Neural progenitor cell (in vitro differentiated cells): ENCODE measurements at regions not wholly inside any gene's neighbourhood (a gene's known extent, or its start where the extent isn't known, plus 50 kb on each side); places are given as distances from the start of the nearest gene placed in this dataset.

ENCODE experiments used
- DNase-seq: peaks from one replicate; pipeline ENCODE4 v3.0.0-alpha.2; 2016; ENCODE audit warnings: low spot score
- H2AFZ ChIP-seq: fragments of 200-600 bp; sonication (generic); replicated peaks from 2 replicates; pipeline ENCODE4 v1.6.1; 2016; ENCODE audit warnings: antibody characterized with exemption
- H3F3A ChIP-seq: fragments of 200-600 bp; sonication (generic); 2 replicates; pipeline ENCODE4 v1.6.1; 2016; ENCODE audit warnings: antibody characterized with exemption, low read depth
- H3K27ac ChIP-seq: fragments of 200-600 bp; sonication (generic); 2 replicates; pipeline ENCODE4 v1.5.1; 2016; ENCODE audit warnings: mild to moderate bottlenecking
- H3K27me3 ChIP-seq: fragments of 200-600 bp; sonication (generic); 2 replicates; pipeline ENCODE4 v1.6.1; 2016; ENCODE audit warnings: mild to moderate bottlenecking, moderate library complexity
- H3K36me3 ChIP-seq: fragments of 200-600 bp; sonication (generic); 2 replicates; pipeline ENCODE4 v1.5.1; 2016
- H3K4me1 ChIP-seq: fragments of 200-600 bp; sonication (generic); 2 replicates; pipeline ENCODE4 v1.6.1; 2016; ENCODE audit warnings: mixed run types
- H3K4me2 ChIP-seq: fragments of 200-600 bp; sonication (generic); 2 replicates; pipeline ENCODE4 v1.6.1; 2016
- H3K4me3 ChIP-seq: fragments of 200-600 bp; sonication (generic); 2 replicates; pipeline ENCODE4 v1.5.1; 2016
- H3K79me2 ChIP-seq: fragments of 200-600 bp; sonication (generic); 2 replicates; pipeline ENCODE4 v1.6.1; 2016; ENCODE audit warnings: low read depth
- H3K9ac ChIP-seq: fragments of 200-600 bp; sonication (generic); 2 replicates; pipeline ENCODE4 v1.6.1; 2016
- H3K9me3 ChIP-seq: fragments of 200-600 bp; sonication (generic); 2 replicates; pipeline ENCODE4 v1.5.1; 2016; ENCODE audit warnings: low read depth
- H4K20me1 ChIP-seq: fragments of 200-600 bp; sonication (generic); 2 replicates; pipeline ENCODE4 v1.6.1; 2016; ENCODE audit warnings: low read depth
- H3K27ac Mint-ChIP-seq: 3 replicates; pipeline ENCODE4 v1.8.0; 2021; ENCODE audit warnings: mixed read lengths
- H3K27me3 Mint-ChIP-seq: 2 replicates; pipeline ENCODE4 v1.8.0; 2022; ENCODE audit warnings: low read depth, mild to moderate bottlenecking, inconsistent platforms, moderate library complexity, mixed read lengths; ENCODE audit not compliant: insufficient read depth
- H3K36me3 Mint-ChIP-seq: 3 replicates; pipeline ENCODE4 v1.8.0; 2021; ENCODE audit warnings: mixed read lengths
- H3K4me1 Mint-ChIP-seq: 3 replicates; pipeline ENCODE4 v1.8.0; 2021; ENCODE audit warnings: mixed read lengths
- H3K4me3 Mint-ChIP-seq: 3 replicates; pipeline ENCODE4 v1.8.0; 2021; ENCODE audit warnings: mild to moderate bottlenecking, moderate library complexity, mixed read lengths
- H3K9me3 Mint-ChIP-seq: 3 replicates; pipeline ENCODE4 v1.8.0; 2020; ENCODE audit warnings: mixed read lengths
- EZH2 ChIP-seq: fragments of 200-600 bp; sonication (generic); IDR thresholded peaks from 2 replicates; pipeline ENCODE4 v1.6.1; 2017; ENCODE audit warnings: antibody characterized with exemption, mild to moderate bottlenecking, moderate library complexity
- EZH2phosphoT487 ChIP-seq: fragments of 200-600 bp; sonication (generic); IDR thresholded peaks from 2 replicates; pipeline ENCODE4 v1.6.1; 2017; ENCODE audit warnings: antibody characterized with exemption
- TF ChIP-seq, protein P1 (sequence below): fragments of 200-600 bp; sonication (generic); IDR thresholded peaks from 2 replicates; pipeline ENCODE4 v1.5.1; 2017; ENCODE audit warnings: antibody characterized with exemption, mild to moderate bottlenecking

- H3K36me3 ChIP-seq, result no peaks in the 10 kb centered on the region
- H3F3A ChIP-seq, result no peaks in the 10 kb centered on the region
- no peaks in the 10 kb centered on the region for H3K9me3 ChIP-seq
- TF ChIP-seq, protein P1, sequence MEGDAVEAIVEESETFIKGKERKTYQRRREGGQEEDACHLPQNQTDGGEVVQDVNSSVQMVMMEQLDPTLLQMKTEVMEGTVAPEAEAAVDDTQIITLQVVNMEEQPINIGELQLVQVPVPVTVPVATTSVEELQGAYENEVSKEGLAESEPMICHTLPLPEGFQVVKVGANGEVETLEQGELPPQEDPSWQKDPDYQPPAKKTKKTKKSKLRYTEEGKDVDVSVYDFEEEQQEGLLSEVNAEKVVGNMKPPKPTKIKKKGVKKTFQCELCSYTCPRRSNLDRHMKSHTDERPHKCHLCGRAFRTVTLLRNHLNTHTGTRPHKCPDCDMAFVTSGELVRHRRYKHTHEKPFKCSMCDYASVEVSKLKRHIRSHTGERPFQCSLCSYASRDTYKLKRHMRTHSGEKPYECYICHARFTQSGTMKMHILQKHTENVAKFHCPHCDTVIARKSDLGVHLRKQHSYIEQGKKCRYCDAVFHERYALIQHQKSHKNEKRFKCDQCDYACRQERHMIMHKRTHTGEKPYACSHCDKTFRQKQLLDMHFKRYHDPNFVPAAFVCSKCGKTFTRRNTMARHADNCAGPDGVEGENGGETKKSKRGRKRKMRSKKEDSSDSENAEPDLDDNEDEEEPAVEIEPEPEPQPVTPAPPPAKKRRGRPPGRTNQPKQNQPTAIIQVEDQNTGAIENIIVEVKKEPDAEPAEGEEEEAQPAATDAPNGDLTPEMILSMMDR, result no peak
- TF ChIP-seq EZH2phosphoT487 (no peak), EZH2 (no peak)
- no peak overlapping the region for H3K4me3 ChIP-seq
- no peak overlapping the region for H3K9ac ChIP-seq
- no peaks in the 10 kb centered on the region for H3K27me3 Mint-ChIP-seq
- no peak overlapping the region for H3K27ac ChIP-seq
- H4K20me1 ChIP-seq, result no peaks in the 10 kb centered on the region
- no peaks in the 10 kb centered on the region for H3K36me3 Mint-ChIP-seq
- no peak overlapping the region for H3K4me2 ChIP-seq
- no peaks in the 10 kb centered on the region for H3K79me2 ChIP-seq
- peaks cover 2% of the 10 kb centered on the region for H3K9me3 Mint-ChIP-seq
- DNase-seq, result no peak
- no peak overlapping the region for H3K4me3 Mint-ChIP-seq
- H3K27me3 ChIP-seq, result no peaks in the 10 kb centered on the region
- H3K4me1 ChIP-seq, result no peaks in the 10 kb centered on the region
- peaks cover 9% of the 10 kb centered on the region for H3K4me1 Mint-ChIP-seq
- H3K27ac Mint-ChIP-seq, result no peak overlapping the region
- no peak overlapping the region for H2AFZ ChIP-seq
Measured at GRCh38 chr4:176432811-176433540, 113.2 kb downstream of the SPCS3 start.

DNA sequence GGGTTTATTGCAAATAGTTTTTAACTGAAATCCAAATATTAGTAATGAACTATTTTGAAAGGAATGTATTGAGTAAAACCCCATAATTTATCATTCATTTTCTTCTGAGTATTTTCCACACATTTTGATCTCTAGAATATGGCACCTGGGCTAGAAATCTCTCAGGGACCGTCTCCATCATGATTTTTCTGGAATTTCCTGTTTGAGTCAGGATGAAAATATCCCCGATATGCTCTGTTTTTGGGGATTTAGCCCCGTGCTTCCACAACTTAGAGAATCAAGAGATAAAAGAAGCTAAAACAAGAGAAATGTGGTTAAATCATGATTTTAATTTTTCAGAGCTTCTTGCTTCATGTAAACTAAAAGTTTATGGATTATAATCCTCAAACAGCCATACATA is 114.2 kb downstream of the SPCS3 start:
- Histone ChIP-seq H3K4me2 (no peak overlapping the region), H3K4me1 (no peaks in the 10 kb centered on the region), H3K36me3 (no peaks in the 10 kb centered on the region), H3F3A (no peaks in the 10 kb centered on the region), H3K27me3 (no peaks in the 10 kb centered on the region), H3K4me3 (no peak overlapping the region), H4K20me1 (no peaks in the 10 kb centered on the region), H3K9me3 (no peaks in the 10 kb centered on the region), H3K9ac (no peak overlapping the region), H3K27ac (no peak overlapping the region), H3K79me2 (no peaks in the 10 kb centered on the region), H2AFZ (no peak overlapping the region)
- H3K4me1 Mint-ChIP-seq, result peaks cover 15% of the 10 kb centered on the region
- no peaks in the 10 kb centered on the region for H3K27me3 Mint-ChIP-seq
- no peak for DNase-seq
- H3K4me3 Mint-ChIP-seq, result no peak overlapping the region
- no peaks in the 10 kb centered on the region for H3K36me3 Mint-ChIP-seq
- no peak overlapping the region for H3K27ac Mint-ChIP-seq
- TF ChIP-seq, protein P1, result no peak
- TF ChIP-seq EZH2, result no peak
- TF ChIP-seq EZH2phosphoT487, result no peak
- peaks cover 2% of the 10 kb centered on the region for H3K9me3 Mint-ChIP-seq

DNA sequence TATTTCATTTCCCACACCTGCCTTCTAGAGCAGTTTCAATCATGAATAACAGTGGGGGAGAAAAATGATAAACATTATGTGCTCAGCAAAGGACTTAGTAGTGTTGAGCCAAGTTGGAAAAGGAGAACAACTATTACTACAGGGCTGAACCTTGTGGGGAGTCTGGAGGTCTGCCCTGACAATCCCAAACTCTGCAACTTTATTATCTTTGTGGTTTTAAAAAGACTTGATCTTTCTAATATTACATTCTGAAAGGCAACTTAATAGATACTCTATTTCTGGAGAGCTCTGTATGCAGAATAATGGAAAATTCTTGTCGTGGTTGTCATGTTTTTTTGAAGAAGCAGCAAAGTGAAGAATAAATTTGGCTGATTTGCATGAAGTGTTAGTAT is 116.1 kb downstream of the SPCS3 start:
- H3K9ac ChIP-seq, result no peak overlapping the region
- no peaks in the 10 kb centered on the region for H3K9me3 ChIP-seq
- H3K27me3 Mint-ChIP-seq, result no peaks in the 10 kb centered on the region
- no peaks in the 10 kb centered on the region for H3K79me2 ChIP-seq
- peaks cover 2% of the 10 kb centered on the region for H3K9me3 Mint-ChIP-seq
- no peak overlapping the region for H3K27ac Mint-ChIP-seq
- TF ChIP-seq, protein P1, result no peak
- TF ChIP-seq EZH2 (no peak), EZH2phosphoT487 (no peak)
- H3K27me3 ChIP-seq, result no peaks in the 10 kb centered on the region
- H3K36me3 Mint-ChIP-seq, result no peaks in the 10 kb centered on the region
- no peak overlapping the region for H3K4me3 ChIP-seq
- no peaks in the 10 kb centered on the region for H3K4me1 ChIP-seq
- H4K20me1 ChIP-seq, result no peaks in the 10 kb centered on the region
- no peak overlapping the region for H3K27ac ChIP-seq
- no peak overlapping the region for H2AFZ ChIP-seq
- H3K4me1 Mint-ChIP-seq, result peaks cover 15% of the 10 kb centered on the region
- no peak overlapping the region for H3K4me3 Mint-ChIP-seq
- H3K36me3 ChIP-seq, result no peaks in the 10 kb centered on the region
- no peaks in the 10 kb centered on the region for H3F3A ChIP-seq
- DNase-seq, result no peak
- no peak overlapping the region for H3K4me2 ChIP-seq
